Astrocyte of the cerebellum (primary cell): ENCODE measurements at regions not wholly inside any gene's neighbourhood (a gene's known extent, or its start where the extent isn't known, plus 50 kb on each side); places are given as distances from the start of the nearest gene placed in this dataset.

Source experiments
- DNase-seq: peaks from one replicate; pipeline ENCODE4 v3.0.0-alpha.2; 2011; ENCODE audit warnings: low read depth
- H3K4me3 ChIP-seq: 2 replicates; pipeline ENCODE4 v1.5.1; 2011; ENCODE audit warnings: mild to moderate bottlenecking, low read depth, low read length, moderate library complexity
- CTCF ChIP-seq: IDR thresholded peaks from 2 replicates; pipeline ENCODE4 v1.5.1; 2012; ENCODE audit warnings: low read length, low read depth, moderate library complexity, mild to moderate bottlenecking; ENCODE audit errors: missing control alignments
- in situ Hi-C: cut with HindIII; loops from 2 replicates; pipeline ENCODE4 v1.10.0; 2017; ENCODE audit warnings: low sequenced_read_pairs

- H3K4me3 ChIP-seq = no peak overlapping the region
- no peak for TF ChIP-seq CTCF
- DNase-seq = no peak
- in situ Hi-C loops = loop anchor here (5.0 kb wide), 1 partner anchor 34 kb away; no protein-coding TSS in a partner anchor
These were observed 56.0 kb upstream of the ATP2B2 start for GRCh38 chr3:10561162-10561945.

GRCh38 chr3:10561946-10562560 lies 56.7 kb upstream of the ATP2B2 start:
- no peak for DNase-seq
- TF ChIP-seq CTCF = no peak
- H3K4me3 ChIP-seq = no peak overlapping the region
- in situ Hi-C loops = loop anchor here (5.0 kb wide), 1 partner anchor 35 kb away; no protein-coding TSS in a partner anchor

- in situ Hi-C loops = loop anchor here (5.0 kb wide), 1 partner anchor 36 kb away; no protein-coding TSS in a partner anchor
- DNase-seq = no peak
- H3K4me3 ChIP-seq = no peak overlapping the region
- no peak for TF ChIP-seq CTCF
These were observed 58.0 kb upstream of the ATP2B2 start for GRCh38 chr3:10563396-10563795.

- no peak for DNase-seq
- in situ Hi-C loops = no loop called here
- no peak for TF ChIP-seq CTCF
- no peak overlapping the region for H3K4me3 ChIP-seq
These were observed 60.4 kb upstream of the ATP2B2 start for GRCh38 chr3:10565814-10566213.

- no peak overlapping the region for H3K4me3 ChIP-seq
- TF ChIP-seq CTCF = no peak
- no peak for DNase-seq
- in situ Hi-C loops = no loop called here
These were observed 61.1 kb upstream of the ATP2B2 start for GRCh38 chr3:10566451-10566850.

GRCh38 chr3:10568549-10568948 lies 63.2 kb upstream of the ATP2B2 start:
- TF ChIP-seq CTCF = no peak
- in situ Hi-C loops = no loop called here
- H3K4me3 ChIP-seq = no peak overlapping the region
- no peak for DNase-seq
